MM.1S (cell line): ENCODE measurements at regions not wholly inside any gene's neighbourhood (a gene's known extent, or its start where the extent isn't known, plus 50 kb on each side); places are given as distances from the start of the nearest gene placed in this dataset.

Experiments
- DNase-seq: peaks from one replicate; pipeline ENCODE4 v3.0.0-alpha.2; 2015
- H2AFZ ChIP-seq: fragments of 300-600 bp; sonication (generic); 2 replicates; pipeline ENCODE4 v1.6.0; 2016; ENCODE audit warnings: antibody characterized with exemption, low read length
- H3F3A ChIP-seq: fragments of 300-600 bp; sonication (generic); 2 replicates; pipeline ENCODE4 v1.6.1; 2016; ENCODE audit warnings: mild to moderate bottlenecking, antibody characterized with exemption, low read length, moderate library complexity, mixed read lengths; ENCODE audit not compliant: insufficient read depth
- H3K27ac ChIP-seq: fragments of 300-600 bp; sonication (generic); 2 replicates; pipeline ENCODE4 v1.5.1; 2016; ENCODE audit warnings: mild to moderate bottlenecking, low read length
- H3K27me3 ChIP-seq: fragments of 300-600 bp; sonication (generic); replicated peaks from 2 replicates; pipeline ENCODE4 v1.6.0; 2016; ENCODE audit warnings: low read length; ENCODE audit not compliant: insufficient read depth
- H3K36me3 ChIP-seq: fragments of 300-600 bp; sonication (generic); replicated peaks from 2 replicates; pipeline ENCODE4 v1.6.1; 2016; ENCODE audit warnings: mild to moderate bottlenecking, low read length, mixed read lengths; ENCODE audit not compliant: insufficient read depth
- H3K4me1 ChIP-seq: fragments of 300-600 bp; sonication (generic); 2 replicates; pipeline ENCODE4 v1.6.1; 2016; ENCODE audit warnings: low read length, mixed read lengths
- H3K4me2 ChIP-seq: fragments of 300-600 bp; sonication (generic); 2 replicates; pipeline ENCODE4 v1.6.0; 2016; ENCODE audit warnings: low read depth, low read length
- H3K4me3 ChIP-seq: fragments of 300-600 bp; sonication (generic); 2 replicates; pipeline ENCODE4 v1.5.1; 2016; ENCODE audit warnings: low read length, mixed read lengths
- H3K79me2 ChIP-seq: fragments of 300-600 bp; sonication (generic); 2 replicates; pipeline ENCODE4 v1.6.1; 2016; ENCODE audit warnings: mixed run types, low read length, mixed read lengths
- H3K9ac ChIP-seq: fragments of 300-600 bp; sonication (generic); 2 replicates; pipeline ENCODE4 v1.6.1; 2016; ENCODE audit warnings: low read length, mixed read lengths
- H3K9me2 ChIP-seq: fragments of 300-600 bp; sonication (generic); replicated peaks from 2 replicates; pipeline ENCODE4 v1.6.1; 2016; ENCODE audit warnings: mild to moderate bottlenecking, low read length, mixed read lengths; ENCODE audit not compliant: insufficient read depth
- H3K9me3 ChIP-seq: fragments of 300-600 bp; sonication (generic); replicated peaks from 2 replicates; pipeline ENCODE4 v1.6.1; 2016; ENCODE audit warnings: mild to moderate bottlenecking, low read length, mixed read lengths; ENCODE audit not compliant: insufficient read depth
- H4K20me1 ChIP-seq: fragments of 300-600 bp; sonication (generic); 2 replicates; pipeline ENCODE4 v1.6.1; 2016; ENCODE audit warnings: mild to moderate bottlenecking, low read length, moderate library complexity, mixed read lengths; ENCODE audit not compliant: insufficient read depth
- CTCF ChIP-seq: fragments of 300-600 bp; sonication (generic); IDR thresholded peaks from 2 replicates; pipeline ENCODE4 v1.5.1; 2016; ENCODE audit warnings: antibody characterized with exemption, low read length, mixed read lengths
- EZH2 ChIP-seq: fragments of 300-600 bp; sonication (generic); optimal IDR thresholded peaks from 2 replicates; pipeline ENCODE3; 2017; ENCODE audit warnings: low read depth, mild to moderate bottlenecking, antibody characterized with exemption, low read length, mixed read lengths
- EZH2phosphoT487 ChIP-seq: fragments of 300-600 bp; sonication (generic); IDR thresholded peaks from 2 replicates; pipeline ENCODE4 v1.6.1; 2018; ENCODE audit warnings: antibody characterized with exemption, low read length

DNA sequence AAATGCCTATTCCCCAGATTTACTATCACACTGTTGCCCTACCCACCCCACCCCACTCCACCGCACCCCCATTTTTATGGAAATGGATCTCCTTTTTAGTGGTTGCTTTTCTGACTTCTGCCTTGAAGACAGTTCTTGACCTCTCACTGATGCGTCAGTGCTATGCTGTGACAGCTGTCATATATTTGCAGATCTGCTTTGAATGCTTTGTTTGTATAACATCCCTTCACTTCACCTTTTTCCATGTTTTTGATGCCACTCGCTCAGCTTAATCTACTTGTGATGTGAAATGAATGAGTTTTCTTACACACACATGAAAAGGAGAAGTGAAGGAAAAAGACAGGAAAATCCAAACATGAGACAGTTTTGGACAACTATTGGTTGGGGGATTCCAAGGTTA, 731.0 kb downstream of the SLITRK6 start:
- no peak for TF ChIP-seq EZH2phosphoT487
- TF ChIP-seq CTCF: no peak
- no peak for TF ChIP-seq EZH2
- H3K9ac ChIP-seq: no peak overlapping the region

GRCh38 chr13:85040215-85040614, 759.0 kb downstream of the SLITRK6 start:
- Histone ChIP-seq H3K79me2 (no peaks in the 10 kb centered on the region), H3K27ac (no peak overlapping the region), H3K4me1 (no peaks in the 10 kb centered on the region), H3K9ac (no peak overlapping the region), H3K4me3 (no peak overlapping the region), H2AFZ (no peak overlapping the region), H3K9me2 (no peaks in the 10 kb centered on the region), H3K9me3 (no peaks in the 10 kb centered on the region), H3K27me3 (no peaks in the 10 kb centered on the region), H3K36me3 (no peaks in the 10 kb centered on the region), H3K4me2 (no peak overlapping the region), H3F3A (no peaks in the 10 kb centered on the region), H4K20me1 (no peaks in the 10 kb centered on the region)
- TF ChIP-seq CTCF: no peak
- no peak for TF ChIP-seq EZH2phosphoT487
- no peak for TF ChIP-seq EZH2
- DNase-seq: no peak

More for the DNA sequence above, 731.0 kb downstream of the SLITRK6 start:
- DNase-seq: no peak
- H3K36me3 ChIP-seq: no peaks in the 10 kb centered on the region
- no peak overlapping the region for H3K27ac ChIP-seq
- H3K4me2 ChIP-seq: no peak overlapping the region
- no peaks in the 10 kb centered on the region for H3K9me3 ChIP-seq
- H2AFZ ChIP-seq: no peak overlapping the region
- no peaks in the 10 kb centered on the region for H4K20me1 ChIP-seq
- H3K4me1 ChIP-seq: no peaks in the 10 kb centered on the region; the same call in 1 of the 2 replicates
- no peaks in the 10 kb centered on the region for H3K27me3 ChIP-seq
- no peaks in the 10 kb centered on the region for H3K79me2 ChIP-seq
- H3K9me2 ChIP-seq: no peaks in the 10 kb centered on the region
- no peaks in the 10 kb centered on the region for H3F3A ChIP-seq
- no peak overlapping the region for H3K4me3 ChIP-seq

GRCh38 chr13:85031771-85032170, 767.4 kb downstream of the SLITRK6 start:
- H3K36me3 ChIP-seq: no peaks in the 10 kb centered on the region
- H3K4me1 ChIP-seq: no peaks in the 10 kb centered on the region
- H2AFZ ChIP-seq: no peak overlapping the region
- TF ChIP-seq EZH2phosphoT487 (no peak), CTCF (no peak), EZH2 (no peak)
- H3K79me2 ChIP-seq: no peaks in the 10 kb centered on the region
- no peaks in the 10 kb centered on the region for H3K27me3 ChIP-seq
- no peaks in the 10 kb centered on the region for H3F3A ChIP-seq
- H3K27ac ChIP-seq: no peak overlapping the region
- H3K4me3 ChIP-seq: no peak overlapping the region
- no peak overlapping the region for H3K9ac ChIP-seq
- DNase-seq: no peak
- no peaks in the 10 kb centered on the region for H4K20me1 ChIP-seq
- no peaks in the 10 kb centered on the region for H3K9me3 ChIP-seq
- H3K4me2 ChIP-seq: no peak overlapping the region
- H3K9me2 ChIP-seq: no peaks in the 10 kb centered on the region
